HG02798 (cell line): ENCODE measurements at regions not wholly inside any gene's neighbourhood (a gene's known extent, or its start where the extent isn't known, plus 50 kb on each side); places are given as distances from the start of the nearest gene placed in this dataset.
"Not testable (repeated sequence)": the region's sequence is repeated elsewhere in the genome, so short reads cannot be mapped to it uniquely, and the experiment has no call there.

Experiments used
- ATAC-seq: cut with Tn5 transposase; IDR thresholded peaks from one replicate; pipeline ENCODE4 v1.9.1; 2021; ENCODE audit warnings: mild to moderate bottlenecking; ENCODE audit not compliant: unreplicated experiment, poor library complexity

- ATAC-seq: no peak
These were observed 133.9 kb upstream of the ADAMTS3 start for GRCh38 chr4:72702948-72703347.

- ATAC-seq: peak; percentile 83
These were observed 133.2 kb upstream of the ADAMTS3 start for GRCh38 chr4:72701987-72702819.

- no peak for ATAC-seq
These were observed 121.8 kb upstream of the ADAMTS3 start for GRCh38 chr4:72690771-72691170.

- no peak for ATAC-seq
These were observed 120.9 kb upstream of the ADAMTS3 start for GRCh38 chr4:72689923-72690322.

GRCh38 chr4:72686390-72686789 lies 117.4 kb upstream of the ADAMTS3 start:
- not testable (repeated sequence) for ATAC-seq

- ATAC-seq: no peak
These were observed 110.6 kb upstream of the ADAMTS3 start for GRCh38 chr4:72679666-72680065.

- ATAC-seq: no peak
These were observed 108.9 kb upstream of the ADAMTS3 start for GRCh38 chr4:72677886-72678285.

GRCh38 chr4:72677265-72677664 lies 108.2 kb upstream of the ADAMTS3 start:
- ATAC-seq: no peak

GRCh38 chr4:72671980-72672379 lies 103.0 kb upstream of the ADAMTS3 start:
- no peak for ATAC-seq

- ATAC-seq: no peak
These were observed 101.5 kb upstream of the ADAMTS3 start for GRCh38 chr4:72670521-72670920.

GRCh38 chr4:72666910-72667309 lies 97.9 kb upstream of the ADAMTS3 start:
- no peak for ATAC-seq

GRCh38 chr4:72665171-72665968 lies 96.3 kb upstream of the ADAMTS3 start:
- ATAC-seq: no peak

GRCh38 chr4:72663828-72664227 lies 94.8 kb upstream of the ADAMTS3 start:
- no peak for ATAC-seq

- no peak for ATAC-seq
These were observed 92.8 kb upstream of the ADAMTS3 start for GRCh38 chr4:72661830-72662229.

GRCh38 chr4:72641611-72642010 lies 72.6 kb upstream of the ADAMTS3 start:
- ATAC-seq: no peak

GRCh38 chr4:72636866-72637265 lies 67.8 kb upstream of the ADAMTS3 start:
- not testable (repeated sequence) for ATAC-seq

GRCh38 chr4:72635931-72636330 lies 66.9 kb upstream of the ADAMTS3 start:
- not testable (repeated sequence) for ATAC-seq

GRCh38 chr4:72632253-72632652 lies 63.2 kb upstream of the ADAMTS3 start:
- ATAC-seq: not testable (repeated sequence)

- no peak for ATAC-seq
These were observed 62.3 kb upstream of the ADAMTS3 start for GRCh38 chr4:72631296-72631695.

GRCh38 chr4:72629540-72629939 lies 60.5 kb upstream of the ADAMTS3 start:
- no peak for ATAC-seq

- ATAC-seq: no peak
These were observed 58.7 kb upstream of the ADAMTS3 start for GRCh38 chr4:72627723-72628122.
